SK-N-SH (cell line): ENCODE measurements at regions not wholly inside any gene's neighbourhood (a gene's known extent, or its start where the extent isn't known, plus 50 kb on each side); places are given as distances from the start of the nearest gene placed in this dataset.

Experiments
- CTCF ChIA-PET: fragments of 300-600, 350-600 bp; formaldehyde crosslinking; extraction: SDS; loops from one replicate; lab custom pipeline; 2021; lab: Yijun Ruan, JAX
- POLR2A ChIA-PET: fragments of 350-600 bp; sonication (Branson Sonifier 250); formaldehyde crosslinking; extraction: SDS; loops from one replicate; lab custom pipeline; 2020; ENCODE audit warnings: antibody characterized with exemption, inconsistent platforms; lab: Yijun Ruan, JAX
- DNase-seq: peaks from one replicate; pipeline ENCODE4 v3.0.0; 2012
- H2AFZ ChIP-seq: fragments of 200-600 bp; sonication (generic); 2 replicates; pipeline ENCODE4 v1.8.1; 2016; ENCODE audit warnings: antibody characterized with exemption, mild to moderate bottlenecking, low read depth
- H3F3A ChIP-seq: fragments of 200-600 bp; sonication (generic); replicated peaks from 2 replicates; pipeline ENCODE3; 2016; ENCODE audit warnings: antibody characterized with exemption, mild to moderate bottlenecking; ENCODE audit not compliant: insufficient read depth
- H3K27ac ChIP-seq, 2 experiments: fragments of 200-500 bp in 1 of 2; fragments of 200-600 bp in 1 of 2; sonication (Bioruptor generic) in 1 of 2; sonication (generic), shearing (Covaris generic) in 1 of 2; 2 replicates each; pipeline versions ENCODE4 v1.5.1 to v1.6.1; 2014 to 2016; ENCODE audit warnings: low read depth in 2 of 2, inconsistent platforms in 1 of 2, low read length in 1 of 2, mild to moderate bottlenecking in 1 of 2, mixed read lengths in 1 of 2
- H3K27me3 ChIP-seq: fragments of 200-600 bp; sonication (generic), shearing (Covaris generic); 2 replicates; pipeline ENCODE4 v1.6.1; 2016; ENCODE audit warnings: mixed run types; ENCODE audit not compliant: insufficient read depth
- H3K36me3 ChIP-seq, 2 experiments: fragments of 200-500 bp in 1 of 2; fragments of 200-600 bp in 1 of 2; sonication (Bioruptor generic) in 1 of 2; sonication (generic) in 1 of 2; replicated peaks in 1 of 2; 2 replicates each; pipeline versions ENCODE3 to v1.5.1; 2014 to 2016; ENCODE audit warnings: low read length in 1 of 2, mild to moderate bottlenecking in 1 of 2; ENCODE audit not compliant: insufficient read depth in 2 of 2, control insufficient read depth in 1 of 2
- H3K4me1 ChIP-seq, 2 experiments: fragments of 200-500 bp in 1 of 2; fragments of 200-600 bp in 1 of 2; sonication (Bioruptor generic) in 1 of 2; sonication (generic), shearing (Covaris generic) in 1 of 2; 2 replicates each; pipeline versions ENCODE4 v1.5.1 to v1.6.1; 2014 to 2016; ENCODE audit warnings: low read depth in 1 of 2, low read length in 1 of 2, mixed run types in 1 of 2; ENCODE audit not compliant: insufficient read depth in 2 of 2, control insufficient read depth in 1 of 2
- H3K4me2 ChIP-seq: fragments of 200-600 bp; sonication (generic), shearing (Covaris generic); 2 replicates; pipeline ENCODE4 v1.6.1; 2017; ENCODE audit warnings: mixed run types
- H3K4me3 ChIP-seq, 2 experiments: fragments of 200-500 bp in 1 of 2; fragments of 200-600 bp in 1 of 2; sonication (Bioruptor generic) in 1 of 2; sonication (generic), shearing (Covaris generic) in 1 of 2; 2 replicates each; pipeline versions ENCODE4 v1.5.1 to v1.8.1; 2014 to 2016; ENCODE audit warnings: low read depth in 2 of 2, inconsistent platforms in 1 of 2, low read length in 1 of 2, mild to moderate bottlenecking in 1 of 2, mixed read lengths in 1 of 2, moderate library complexity in 1 of 2
- H3K79me2 ChIP-seq: fragments of 200-600 bp; sonication (generic); 2 replicates; pipeline ENCODE4 v1.8.1; 2017; ENCODE audit warnings: mild to moderate bottlenecking; ENCODE audit not compliant: insufficient read depth
- H3K9ac ChIP-seq: fragments of 200-600 bp; sonication (generic); 2 replicates; pipeline ENCODE4 v1.6.1; 2017; ENCODE audit warnings: mixed run types
- H3K9me2 ChIP-seq: fragments of 200-600 bp; sonication (generic); 2 replicates; pipeline ENCODE4 v1.6.1; 2017; ENCODE audit warnings: mixed run types
- H3K9me3 ChIP-seq: fragments of 200-600 bp; sonication (generic); 2 replicates; pipeline ENCODE4 v1.6.1; 2017; ENCODE audit warnings: mixed run types, mild to moderate bottlenecking, moderate library complexity
- H4K20me1 ChIP-seq: fragments of 200-600 bp; sonication (generic); 2 replicates; pipeline ENCODE4 v1.6.1; 2017; ENCODE audit warnings: mild to moderate bottlenecking, mixed run types; ENCODE audit not compliant: insufficient read depth
- ELF1 ChIP-seq: IDR thresholded peaks from 2 replicates; pipeline ENCODE4 v1.4.0; 2012
- EP300 ChIP-seq, 2 experiments: IDR thresholded peaks; 2 replicates each; pipeline versions ENCODE4 v1.4.0 to v1.6.1; 2012; ENCODE audit warnings: borderline replicate concordance in 1 of 2, low read depth in 1 of 2, low read length in 1 of 2
- EZH2phosphoT487 ChIP-seq: fragments of 200-600 bp; sonication (generic); IDR thresholded peaks from 2 replicates; pipeline ENCODE4 v1.6.1; 2017; ENCODE audit warnings: low read depth, mixed run types, mild to moderate bottlenecking, antibody characterized with exemption, moderate library complexity, borderline replicate concordance
- FOXJ3 ChIP-seq: sonication (generic); formaldehyde crosslinking; IDR thresholded peaks from 2 replicates; pipeline ENCODE4 v1.5.1; 2020; ENCODE audit warnings: mild to moderate bottlenecking, missing genetic modification reagents
- GATA2 ChIP-seq: sonication (generic); formaldehyde crosslinking; IDR thresholded peaks from 2 replicates; pipeline ENCODE4 v1.5.0; 2020; ENCODE audit warnings: mild to moderate bottlenecking, missing genetic modification reagents
- JUND ChIP-seq: IDR thresholded peaks from 2 replicates; pipeline ENCODE4 v1.4.0; 2012
- MEF2A ChIP-seq: IDR thresholded peaks from 2 replicates; pipeline ENCODE4 v1.4.0; 2012; ENCODE audit warnings: low read depth, borderline replicate concordance
- MXI1 ChIP-seq: IDR thresholded peaks from 2 replicates; pipeline ENCODE4 v1.6.1; 2012; ENCODE audit warnings: mild to moderate bottlenecking, low read depth, low read length, improper control_type of control experiment
- NFIC ChIP-seq: IDR thresholded peaks from 2 replicates; pipeline ENCODE4 v1.4.0; 2012; ENCODE audit warnings: borderline replicate concordance
- NRF1 ChIP-seq: IDR thresholded peaks from 2 replicates; pipeline ENCODE4 v1.6.1; 2012; ENCODE audit warnings: low read depth, mild to moderate bottlenecking, low read length
- POLR2AphosphoS5 ChIP-seq: IDR thresholded peaks from 2 replicates; pipeline ENCODE4 v1.6.1; 2012; ENCODE audit warnings: low read depth, low read length
- RAD21 ChIP-seq: IDR thresholded peaks from 2 replicates; pipeline ENCODE4 v1.6.1; 2012; ENCODE audit warnings: mild to moderate bottlenecking, low read length
- RCOR1 ChIP-seq: fragments of 150-350 bp; IDR thresholded peaks from 2 replicates; pipeline ENCODE4 v1.6.1; 2017; ENCODE audit warnings: antibody characterized with exemption, low read length
- RFX5 ChIP-seq: IDR thresholded peaks from 2 replicates; pipeline ENCODE4 v1.6.1; 2012; ENCODE audit warnings: mild to moderate bottlenecking, improper control_type of control experiment, low read length
- RXRA ChIP-seq: IDR thresholded peaks from 2 replicates; pipeline ENCODE4 v1.4.0; 2012; ENCODE audit warnings: low read depth, mild to moderate bottlenecking, borderline replicate concordance
- SMC3 ChIP-seq: IDR thresholded peaks from 2 replicates; pipeline ENCODE4 v1.6.1; 2012; ENCODE audit warnings: low read depth, low read length, improper control_type of control experiment
- TAF1 ChIP-seq: IDR thresholded peaks from 2 replicates; pipeline ENCODE4 v1.6.1; 2012; ENCODE audit warnings: low read depth, mild to moderate bottlenecking, low read length, moderate library complexity, borderline replicate concordance
- TCF12 ChIP-seq: IDR thresholded peaks from 2 replicates; pipeline ENCODE4 v1.4.0; 2012
- TEAD4 ChIP-seq: IDR thresholded peaks from 2 replicates; pipeline ENCODE4 v1.4.0; 2012; ENCODE audit warnings: mild to moderate bottlenecking, borderline replicate concordance; ENCODE audit not compliant: insufficient read depth
- YY1 ChIP-seq: IDR thresholded peaks from 2 replicates; pipeline ENCODE4 v1.4.0; 2012; ENCODE audit warnings: low read depth, mild to moderate bottlenecking
- WGBS: methylation state at CpG from one replicate; pipeline ENCODE4 v1.1.6; 2017; ENCODE audit warnings: low lambda C conversion rate; 5-methylcytosine and 5-hydroxymethylcytosine counted together
- TF ChIP-seq, protein P1 (sequence below): IDR thresholded peaks from 2 replicates; pipeline ENCODE4 v1.4.0; 2012; ENCODE audit warnings: low read depth, borderline replicate concordance
- TF ChIP-seq, protein P2 (sequence below): IDR thresholded peaks from 2 replicates; pipeline ENCODE4 v1.4.0; 2012; ENCODE audit warnings: low read depth, borderline replicate concordance
- TF ChIP-seq, protein P3 (sequence below): fragments of 200-600 bp; sonication (generic); IDR thresholded peaks from 2 replicates; pipeline ENCODE4 v1.6.1; 2017; ENCODE audit warnings: antibody characterized with exemption, mild to moderate bottlenecking, moderate library complexity
- TF ChIP-seq, protein P4 (sequence below): IDR thresholded peaks from 2 replicates; pipeline ENCODE4 v1.4.0; 2012; ENCODE audit warnings: low read depth

GRCh38 chr16:9186061-9186460, 94.6 kb downstream of the HAPSTR1 start (continued):
- TF ChIP-seq RCOR1 = no peak
- TF ChIP-seq, protein P1, sequence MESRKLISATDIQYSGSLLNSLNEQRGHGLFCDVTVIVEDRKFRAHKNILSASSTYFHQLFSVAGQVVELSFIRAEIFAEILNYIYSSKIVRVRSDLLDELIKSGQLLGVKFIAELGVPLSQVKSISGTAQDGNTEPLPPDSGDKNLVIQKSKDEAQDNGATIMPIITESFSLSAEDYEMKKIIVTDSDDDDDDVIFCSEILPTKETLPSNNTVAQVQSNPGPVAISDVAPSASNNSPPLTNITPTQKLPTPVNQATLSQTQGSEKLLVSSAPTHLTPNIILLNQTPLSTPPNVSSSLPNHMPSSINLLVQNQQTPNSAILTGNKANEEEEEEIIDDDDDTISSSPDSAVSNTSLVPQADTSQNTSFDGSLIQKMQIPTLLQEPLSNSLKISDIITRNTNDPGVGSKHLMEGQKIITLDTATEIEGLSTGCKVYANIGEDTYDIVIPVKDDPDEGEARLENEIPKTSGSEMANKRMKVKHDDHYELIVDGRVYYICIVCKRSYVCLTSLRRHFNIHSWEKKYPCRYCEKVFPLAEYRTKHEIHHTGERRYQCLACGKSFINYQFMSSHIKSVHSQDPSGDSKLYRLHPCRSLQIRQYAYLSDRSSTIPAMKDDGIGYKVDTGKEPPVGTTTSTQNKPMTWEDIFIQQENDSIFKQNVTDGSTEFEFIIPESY = no peak
- no peak for TF ChIP-seq TCF12
- TF ChIP-seq RXRA = no peak

- H3K4me1 ChIP-seq = no peaks in the 10 kb centered on the region
- no peak overlapping the region for H3K4me3 ChIP-seq
- no peak overlapping the region for H3K9ac ChIP-seq
- no peak for DNase-seq
- no peaks in the 10 kb centered on the region for H3K9me2 ChIP-seq
- no peaks in the 10 kb centered on the region for H4K20me1 ChIP-seq
- H3K9me3 ChIP-seq = no peaks in the 10 kb centered on the region
- H3K36me3 ChIP-seq = no peaks in the 10 kb centered on the region
- H3K4me2 ChIP-seq = no peak overlapping the region
- H3K79me2 ChIP-seq = no peaks in the 10 kb centered on the region
- no peak for TF ChIP-seq GATA2 (CRISPR knock-in tag)
- TF ChIP-seq FOXJ3 (CRISPR knock-in tag) = no peak
- TF ChIP-seq RXRA = no peak
- no peak for TF ChIP-seq MXI1
- no peak for TF ChIP-seq POLR2AphosphoS5
- TF ChIP-seq, protein P2, sequence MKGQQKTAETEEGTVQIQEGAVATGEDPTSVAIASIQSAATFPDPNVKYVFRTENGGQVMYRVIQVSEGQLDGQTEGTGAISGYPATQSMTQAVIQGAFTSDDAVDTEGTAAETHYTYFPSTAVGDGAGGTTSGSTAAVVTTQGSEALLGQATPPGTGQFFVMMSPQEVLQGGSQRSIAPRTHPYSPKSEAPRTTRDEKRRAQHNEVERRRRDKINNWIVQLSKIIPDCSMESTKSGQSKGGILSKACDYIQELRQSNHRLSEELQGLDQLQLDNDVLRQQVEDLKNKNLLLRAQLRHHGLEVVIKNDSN = no peak
- no peak for TF ChIP-seq ELF1
- TF ChIP-seq, protein P3, sequence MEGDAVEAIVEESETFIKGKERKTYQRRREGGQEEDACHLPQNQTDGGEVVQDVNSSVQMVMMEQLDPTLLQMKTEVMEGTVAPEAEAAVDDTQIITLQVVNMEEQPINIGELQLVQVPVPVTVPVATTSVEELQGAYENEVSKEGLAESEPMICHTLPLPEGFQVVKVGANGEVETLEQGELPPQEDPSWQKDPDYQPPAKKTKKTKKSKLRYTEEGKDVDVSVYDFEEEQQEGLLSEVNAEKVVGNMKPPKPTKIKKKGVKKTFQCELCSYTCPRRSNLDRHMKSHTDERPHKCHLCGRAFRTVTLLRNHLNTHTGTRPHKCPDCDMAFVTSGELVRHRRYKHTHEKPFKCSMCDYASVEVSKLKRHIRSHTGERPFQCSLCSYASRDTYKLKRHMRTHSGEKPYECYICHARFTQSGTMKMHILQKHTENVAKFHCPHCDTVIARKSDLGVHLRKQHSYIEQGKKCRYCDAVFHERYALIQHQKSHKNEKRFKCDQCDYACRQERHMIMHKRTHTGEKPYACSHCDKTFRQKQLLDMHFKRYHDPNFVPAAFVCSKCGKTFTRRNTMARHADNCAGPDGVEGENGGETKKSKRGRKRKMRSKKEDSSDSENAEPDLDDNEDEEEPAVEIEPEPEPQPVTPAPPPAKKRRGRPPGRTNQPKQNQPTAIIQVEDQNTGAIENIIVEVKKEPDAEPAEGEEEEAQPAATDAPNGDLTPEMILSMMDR = no peak
- TF ChIP-seq, all 33 proteins: peak for 0
- POLR2A ChIA-PET = no interaction called here
- H3F3A ChIP-seq = no peaks in the 10 kb centered on the region
- no peak overlapping the region for H2AFZ ChIP-seq
- no peak overlapping the region for H3K27ac ChIP-seq
- CTCF ChIA-PET = no interaction called here
- H3K27me3 ChIP-seq = no peaks in the 10 kb centered on the region
- WGBS = 42% methylated on average over 3 of the region's 3 CpGs
Observed at GRCh38 chr16:9188721-9189120, 97.3 kb downstream of the HAPSTR1 start.

DNA sequence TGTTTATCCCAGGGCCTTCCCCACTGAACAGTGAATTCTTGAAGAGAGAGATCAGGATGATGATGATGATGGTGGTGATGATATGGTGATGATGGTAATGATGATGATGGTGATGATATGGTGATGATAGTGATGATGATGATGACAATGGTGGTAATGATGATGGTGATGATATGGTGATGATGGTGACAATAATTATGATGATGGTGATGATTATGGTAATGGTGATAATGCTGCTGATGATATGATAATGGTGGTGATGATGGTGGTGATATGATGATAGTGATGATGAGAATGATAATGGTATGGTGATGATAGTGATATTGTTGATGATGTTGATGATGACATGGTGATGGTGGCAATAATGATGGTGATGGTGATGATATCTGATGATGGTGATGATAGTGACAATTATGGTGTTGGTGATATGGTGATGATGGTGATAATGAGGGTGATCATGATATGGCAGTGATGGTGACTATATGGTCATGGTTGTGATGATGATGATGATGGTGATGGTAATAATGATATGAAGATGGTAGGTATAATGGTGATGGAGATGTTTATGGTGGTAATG, 99.9 kb downstream of the HAPSTR1 start:
- Histone ChIP-seq H3K36me3 (no peaks in the 10 kb centered on the region), H3K27ac (no peak overlapping the region), H3K4me1 (no peaks in the 10 kb centered on the region), H3K9ac (no peak overlapping the region), H4K20me1 (no peaks in the 10 kb centered on the region), H3K4me2 (no peak overlapping the region), H3F3A (no peaks in the 10 kb centered on the region), H3K79me2 (no peaks in the 10 kb centered on the region), H3K9me2 (no peaks in the 10 kb centered on the region), H3K9me3 (no peaks in the 10 kb centered on the region), H3K27me3 (no peaks in the 10 kb centered on the region), H2AFZ (no peak overlapping the region), H3K4me3 (no peak overlapping the region)
- TF ChIP-seq RAD21 (no peak), SMC3 (no peak), TAF1 (no peak), EP300 (IDR thresholded peaks at IDR 0.05; ENCODE audit: borderline replicate concordance in 1 of 2, low read depth in 1 of 2, low read length in 1 of 2) (no peak), YY1 (no peak), TEAD4 (no peak), RXRA (no peak), NFIC (no peak), RCOR1 (no peak), JUND (no peak), MXI1 (no peak), ELF1 (no peak), MEF2A (no peak), POLR2AphosphoS5 (no peak), RFX5 (no peak), GATA2 (CRISPR knock-in tag) (no peak), TCF12 (no peak), NRF1 (no peak), EZH2phosphoT487 (no peak)
- TF ChIP-seq, protein P4, sequence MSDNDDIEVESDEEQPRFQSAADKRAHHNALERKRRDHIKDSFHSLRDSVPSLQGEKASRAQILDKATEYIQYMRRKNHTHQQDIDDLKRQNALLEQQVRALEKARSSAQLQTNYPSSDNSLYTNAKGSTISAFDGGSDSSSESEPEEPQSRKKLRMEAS = no peak
- ChIA-PET CTCF (no interaction called here), POLR2A (no interaction called here)
- no peak for DNase-seq
